ENCODE measurements at regions not wholly inside any gene's neighbourhood (a gene's known extent, or its start where the extent isn't known, plus 50 kb on each side); places are given as distances from the start of the nearest gene placed in this dataset.
"Not testable (repeated sequence)": the region's sequence is repeated elsewhere in the genome, so short reads cannot be mapped to it uniquely, and the experiment has no call there.

DNA sequence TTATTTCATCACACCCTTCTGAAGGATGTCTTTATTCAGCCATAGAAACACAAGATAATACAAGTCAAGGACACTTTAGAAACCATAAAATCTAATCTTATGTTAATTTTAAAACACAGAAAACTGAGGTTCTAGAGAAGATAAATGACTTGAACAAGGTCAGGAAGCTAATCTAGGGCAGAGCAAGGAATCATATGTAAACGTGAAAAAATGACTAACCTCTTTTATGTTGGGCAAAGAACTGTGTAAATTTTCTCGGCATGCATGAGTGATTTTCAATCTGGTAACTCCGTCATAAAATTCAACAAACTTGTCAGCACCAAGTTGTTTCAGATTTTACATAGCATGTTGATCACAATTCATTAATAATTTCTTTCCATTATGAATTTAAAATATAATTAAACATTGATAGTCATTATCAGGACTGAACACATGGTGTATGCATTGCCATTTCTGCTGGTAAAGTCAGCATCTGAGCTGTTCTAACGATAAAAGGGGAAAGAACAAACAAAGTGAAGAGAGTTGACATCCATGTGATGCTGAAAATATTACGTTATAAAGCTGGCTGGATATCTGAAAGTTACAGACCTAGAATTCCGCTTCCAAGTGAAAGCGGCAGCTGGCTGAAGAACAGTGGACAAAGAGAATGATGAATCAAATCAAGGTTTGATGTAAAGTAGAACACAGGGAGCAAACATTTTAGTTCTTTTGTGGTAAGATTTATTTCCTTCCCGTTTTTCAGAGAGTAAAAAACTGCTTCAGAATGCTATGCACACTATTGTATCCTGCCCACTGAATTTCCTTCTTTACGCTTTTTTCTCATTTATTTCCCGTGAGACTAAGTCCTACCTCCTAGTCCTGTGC lies 1037.4 kb upstream of the TMPRSS15 start:
- no peak for DNase-seq

GRCh38 chr21:19458295-19458694 lies 1054.7 kb upstream of the TMPRSS15 start:
- no peak for DNase-seq

- DNase-seq: no peak
These were observed 1058.1 kb upstream of the TMPRSS15 start for GRCh38 chr21:19461481-19462205.

GRCh38 chr21:19463966-19464365 lies 1060.4 kb upstream of the TMPRSS15 start:
- DNase-seq: no peak

DNA sequence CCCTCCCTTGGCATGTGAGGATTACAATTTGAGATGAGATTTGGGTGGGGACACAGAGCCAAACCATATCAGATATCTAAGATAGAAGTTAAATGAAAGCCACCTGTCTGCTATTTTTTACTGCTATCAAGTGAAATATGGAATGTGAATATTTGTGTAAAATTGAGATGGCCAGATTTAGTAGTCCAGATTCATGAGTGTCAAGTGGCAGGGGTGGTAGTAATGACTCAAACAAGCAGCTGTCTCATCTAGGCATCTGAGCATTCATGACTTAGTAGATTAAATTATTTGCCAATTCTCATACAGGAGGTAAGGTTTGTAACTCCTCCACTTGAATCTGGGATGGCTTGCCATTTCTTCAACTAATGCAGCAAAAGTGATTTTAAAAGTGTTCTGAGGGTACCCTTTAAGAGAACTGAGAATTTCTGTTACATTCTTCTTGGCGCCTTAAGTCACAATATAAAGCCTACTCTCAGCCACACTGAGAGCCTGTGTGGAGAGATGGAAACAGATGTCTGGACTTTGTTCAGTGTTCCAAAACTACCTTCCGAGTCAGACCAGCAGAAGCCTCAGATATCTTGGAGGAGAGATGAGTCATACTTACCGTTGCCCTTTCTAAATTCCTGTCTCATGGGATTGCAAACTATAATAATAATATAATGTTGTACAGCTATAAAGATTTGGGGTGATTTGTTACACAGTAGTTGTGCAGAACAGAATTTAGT lies 1065.6 kb upstream of the TMPRSS15 start:
- DNase-seq: no peak

- DNase-seq: no peak
These were observed 1071.9 kb upstream of the TMPRSS15 start for GRCh38 chr21:19475525-19475924.

GRCh38 chr21:19489930-19490329 lies 1086.3 kb upstream of the TMPRSS15 start:
- DNase-seq: no peak

- DNase-seq: no peak
These were observed 1086.9 kb upstream of the TMPRSS15 start for GRCh38 chr21:19490481-19490880.

DNA sequence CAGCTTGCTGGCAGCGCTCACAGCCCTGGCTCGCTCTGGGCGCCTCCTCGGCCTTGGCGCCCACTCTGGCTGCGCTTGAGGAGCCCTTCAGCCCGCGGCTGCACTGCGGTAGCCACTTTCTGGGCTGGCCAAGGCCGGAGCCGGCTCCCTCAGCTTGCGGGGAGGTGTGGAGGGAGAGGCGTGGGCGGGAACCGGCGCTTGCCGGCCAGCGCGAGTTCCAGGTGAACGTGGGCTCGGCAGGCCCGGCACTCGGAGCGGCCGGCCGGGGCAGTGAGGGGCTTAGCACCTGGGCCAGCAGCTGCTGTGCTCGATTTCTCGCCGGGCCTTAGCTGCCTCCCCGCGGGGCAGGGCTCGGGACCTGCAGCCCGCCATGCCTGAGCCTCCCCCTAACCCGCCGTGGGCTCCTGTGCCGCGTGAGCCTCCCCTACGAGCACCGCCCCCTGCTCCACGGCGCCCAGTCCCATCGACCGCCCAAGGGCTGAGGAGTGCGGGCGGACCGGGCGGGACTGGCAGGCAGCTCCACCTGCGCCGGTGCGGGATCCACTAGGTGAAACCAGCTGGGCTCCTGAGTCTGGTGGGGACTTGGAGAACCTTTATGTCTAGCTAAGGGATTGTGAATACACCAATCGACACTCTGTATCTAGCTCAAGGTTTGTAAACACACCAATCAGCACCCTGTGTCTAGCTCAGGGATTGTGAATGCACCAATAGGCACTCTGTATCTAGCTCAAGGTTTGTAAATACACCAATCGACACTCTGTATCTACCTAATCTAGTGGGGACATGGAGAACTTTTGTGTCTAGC lies 1090.1 kb upstream of the TMPRSS15 start:
- DNase-seq: not testable (repeated sequence)

DNA sequence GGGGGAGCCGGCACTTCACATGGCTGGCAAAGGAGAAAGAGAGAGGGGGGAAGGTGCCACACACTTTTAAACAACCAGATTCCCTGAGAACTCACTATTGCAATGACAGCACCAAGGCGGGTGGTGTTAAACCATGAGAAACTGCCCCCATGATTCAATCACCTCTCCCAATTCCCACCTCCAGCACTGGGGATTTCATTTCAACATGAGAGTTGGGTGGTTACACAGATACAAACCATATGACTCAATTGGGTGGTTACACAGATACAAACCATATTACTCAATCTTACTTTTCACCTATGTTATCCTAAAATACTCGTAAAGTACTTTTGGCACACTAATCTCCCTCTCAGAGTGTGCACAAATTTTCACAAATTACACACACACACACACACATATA lies 1097.5 kb upstream of the TMPRSS15 start:
- DNase-seq: no peak

DNA sequence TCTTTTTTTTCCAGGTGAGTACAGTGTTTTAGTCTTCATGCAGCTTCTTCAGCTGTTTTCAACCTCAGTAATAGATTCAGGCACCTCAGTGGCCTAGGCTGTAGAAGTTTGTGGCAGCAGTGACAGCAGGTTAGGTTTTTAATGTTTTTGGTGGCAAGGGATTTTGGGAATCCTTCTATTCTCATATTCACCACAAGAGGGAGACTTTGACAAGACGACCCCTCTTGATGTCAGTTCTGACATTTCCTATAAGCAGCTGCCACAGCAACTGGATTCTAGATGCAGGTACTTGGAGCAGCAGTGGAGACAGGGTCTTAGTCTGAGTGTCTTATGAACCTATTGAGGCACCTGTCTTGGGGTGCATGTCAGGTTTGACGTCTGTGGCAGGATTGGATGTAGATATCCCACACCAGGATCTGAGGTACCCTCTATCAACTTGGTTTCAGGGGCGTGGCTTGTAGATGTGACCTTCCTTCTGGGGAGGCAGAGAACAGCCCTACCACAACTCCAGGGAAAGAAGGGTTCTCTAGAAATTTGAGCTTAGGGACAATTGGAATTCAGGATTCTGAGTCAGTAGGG lies 1104.2 kb upstream of the TMPRSS15 start:
- no peak for DNase-seq

GRCh38 chr21:19508442-19508841 lies 1104.9 kb upstream of the TMPRSS15 start:
- DNase-seq: no peak

DNA sequence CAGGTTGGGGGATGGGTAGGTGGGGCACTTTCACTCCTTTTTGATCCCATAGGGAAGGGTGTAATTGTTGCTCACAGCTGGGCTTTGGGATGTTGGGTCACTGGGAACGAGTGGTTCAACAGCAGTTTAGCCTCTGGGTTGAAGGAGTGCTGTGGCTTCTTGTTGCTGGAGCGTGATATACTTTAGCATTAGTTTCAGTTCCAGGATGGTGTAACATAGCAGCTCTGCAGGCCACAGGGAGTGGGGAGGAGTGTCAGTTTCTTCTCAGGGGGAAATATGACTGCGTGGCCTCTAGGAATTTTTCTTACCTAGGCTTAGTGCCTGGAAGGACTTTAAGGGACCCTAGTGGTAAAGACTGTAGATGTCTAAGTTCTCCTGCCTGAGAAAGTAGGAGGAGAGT lies 1105.3 kb upstream of the TMPRSS15 start:
- DNase-seq: no peak

DNA sequence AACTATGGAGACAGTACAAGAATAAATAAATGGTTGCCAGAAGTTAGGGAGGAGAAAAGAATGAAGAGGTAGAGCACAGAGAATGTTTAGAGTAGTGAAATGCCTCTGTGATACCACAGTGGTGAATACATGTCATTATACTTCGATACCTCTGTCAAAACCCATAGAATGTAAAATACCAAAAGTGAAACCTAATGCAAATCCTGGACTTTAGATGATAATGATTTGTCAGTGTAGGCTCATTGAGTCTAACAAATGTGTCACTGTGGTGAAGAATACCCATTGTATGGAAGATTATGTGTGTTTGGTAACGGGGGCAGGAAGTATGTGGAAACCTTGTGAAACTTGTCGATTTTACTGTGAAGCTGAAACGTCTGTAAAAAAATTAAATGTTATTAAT lies 1106.5 kb upstream of the TMPRSS15 start:
- no peak for DNase-seq

GRCh38 chr21:19510653-19511052 lies 1107.1 kb upstream of the TMPRSS15 start:
- DNase-seq: no peak

DNA sequence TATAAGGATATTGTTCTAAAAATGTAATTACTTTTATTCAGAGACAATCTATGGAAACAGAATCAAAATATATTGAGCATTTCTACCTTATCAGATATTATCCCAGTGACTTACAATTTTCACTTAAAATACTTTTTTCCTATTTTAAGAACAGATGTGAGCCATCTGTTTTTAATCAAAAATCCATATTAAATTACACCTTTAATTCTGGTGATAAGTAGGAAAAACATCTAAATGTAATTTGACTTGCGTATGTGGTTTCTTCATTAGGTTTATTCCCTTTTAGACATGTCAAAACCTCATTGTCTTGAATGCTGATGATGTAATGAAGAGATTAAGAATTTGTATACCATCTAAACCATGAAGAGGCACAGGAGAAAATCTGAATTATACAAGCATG lies 1118.8 kb upstream of the TMPRSS15 start:
- no peak for DNase-seq

DNA sequence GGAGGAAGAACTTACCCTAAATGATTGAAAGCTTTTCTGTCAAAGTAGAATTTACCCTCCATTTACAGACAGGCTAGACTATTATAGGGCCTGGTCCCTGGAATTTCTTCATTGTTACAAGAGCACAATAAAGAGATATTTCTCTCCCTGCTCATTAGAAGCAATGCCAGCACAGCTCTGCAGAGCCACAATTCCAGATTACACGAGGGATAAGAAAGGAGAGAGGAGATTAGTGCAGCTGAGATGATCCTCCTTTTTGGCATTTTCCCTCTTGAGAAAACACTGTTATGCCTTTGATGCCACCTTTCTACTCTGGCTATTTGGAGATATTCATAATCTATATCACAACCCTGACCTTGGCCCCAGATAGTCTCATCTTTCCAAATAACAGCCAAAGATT lies 1119.5 kb upstream of the TMPRSS15 start:
- DNase-seq: no peak

GRCh38 chr21:19523746-19524145 lies 1120.2 kb upstream of the TMPRSS15 start:
- no peak for DNase-seq

GRCh38 chr21:19529031-19529430 lies 1125.4 kb upstream of the TMPRSS15 start:
- no peak for DNase-seq

GRCh38 chr21:19535356-19535755 lies 1131.8 kb upstream of the TMPRSS15 start:
- DNase-seq: no peak

DNA sequence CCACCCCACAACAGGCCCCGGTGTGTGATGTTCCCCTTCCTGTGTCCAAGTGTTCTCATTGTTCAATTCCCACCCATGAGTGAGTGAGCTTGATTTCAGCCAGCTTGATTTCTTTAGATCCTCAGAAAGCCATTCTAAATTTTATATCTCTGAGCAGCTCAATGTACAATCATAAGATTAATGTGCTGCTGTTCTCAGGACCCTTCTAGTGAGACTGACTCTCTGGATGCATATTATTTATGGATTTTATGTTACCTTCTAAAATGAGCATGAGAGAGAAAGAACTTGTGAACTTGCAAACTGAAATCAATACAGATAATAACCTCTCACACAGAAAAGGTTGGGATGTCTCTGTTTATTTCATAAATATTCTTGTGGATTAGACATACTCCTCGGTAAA lies 1133.5 kb upstream of the TMPRSS15 start:
- no peak for DNase-seq

DNA sequence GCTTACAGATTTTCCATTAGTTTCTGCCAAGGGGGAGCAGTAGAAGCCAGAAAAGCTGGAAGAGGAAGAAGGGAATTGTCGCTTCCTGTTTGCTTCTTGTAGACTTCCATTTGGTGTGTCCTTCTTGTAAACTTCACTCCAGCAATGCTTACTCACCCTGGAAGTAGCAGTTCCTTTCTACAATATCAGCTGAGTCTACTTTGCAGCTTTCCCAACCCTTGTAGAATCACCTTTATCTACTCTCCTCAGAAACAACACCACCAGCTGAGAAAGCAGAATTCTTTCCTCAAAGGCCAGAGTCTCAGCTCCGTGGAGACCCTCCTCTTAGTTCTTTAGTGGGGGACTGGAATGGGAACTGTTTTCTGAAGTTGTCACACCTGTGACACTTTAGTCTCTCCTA lies 1136.7 kb upstream of the TMPRSS15 start:
- DNase-seq: no peak
